ENCODE measurements at regions not wholly inside any gene's neighbourhood (a gene's known extent, or its start where the extent isn't known, plus 50 kb on each side); places are given as distances from the start of the nearest gene placed in this dataset.

- no peak for TF ChIP-seq RAD21 (IDR thresholded peaks at IDR 0.05; ENCODE audit: low read length)
- TF ChIP-seq MXI1 (IDR thresholded peaks at IDR 0.05; ENCODE audit: low read depth, low read length), result no peak
- no peak for TF ChIP-seq GABPA (IDR thresholded peaks at IDR 0.05; ENCODE audit: low read depth)
- TF ChIP-seq NRF1 (IDR thresholded peaks at IDR 0.05; ENCODE audit: low read depth, low read length), result no peak
- no peak for TF ChIP-seq CTCF (IDR thresholded peaks at IDR 0.05)
- no peak for TF ChIP-seq JUND (IDR thresholded peaks at IDR 0.05)
- no peak for TF ChIP-seq RXRA (IDR thresholded peaks at IDR 0.05; ENCODE audit: borderline replicate concordance, low read depth)
- TF ChIP-seq USF2 (IDR thresholded peaks at IDR 0.05; ENCODE audit: borderline replicate concordance, low read depth, low read length), result no peak
- no peak for TF ChIP-seq YY1 (IDR thresholded peaks at IDR 0.05; ENCODE audit: low read depth)
- no peak for TF ChIP-seq PBX3 (IDR thresholded peaks at IDR 0.05)
- TF ChIP-seq NFIC (IDR thresholded peaks at IDR 0.05; ENCODE audit: borderline replicate concordance), result no peak
- no peak for TF ChIP-seq SIN3A (IDR thresholded peaks at IDR 0.05; ENCODE audit: borderline replicate concordance, low read depth, low read length)
Measured at GRCh38 chr3:27575499-27575898, 91.3 kb upstream of the SLC4A7 start.
